Ishikawa (cell line): ENCODE measurements at regions not wholly inside any gene's neighbourhood (a gene's known extent, or its start where the extent isn't known, plus 50 kb on each side); places are given as distances from the start of the nearest gene placed in this dataset.

Source experiments
- CEBPB ChIP-seq: IDR thresholded peaks from 2 replicates; pipeline ENCODE4 v1.6.1; 2012
- CREB1 ChIP-seq: IDR thresholded peaks from 2 replicates; pipeline ENCODE4 v1.6.1; 2012; ENCODE audit warnings: low read depth
- EGR1 ChIP-seq: IDR thresholded peaks from 2 replicates; pipeline ENCODE4 v1.6.1; 2012
- EP300 ChIP-seq: IDR thresholded peaks from 2 replicates; pipeline ENCODE4 v1.6.1; 2012; ENCODE audit warnings: borderline replicate concordance
- FOXM1 ChIP-seq: IDR thresholded peaks from 2 replicates; pipeline ENCODE4 v1.6.1; 2012; ENCODE audit warnings: low read depth, borderline replicate concordance
- MAX ChIP-seq: IDR thresholded peaks from 2 replicates; pipeline ENCODE4 v1.6.1; 2012
- NFIC ChIP-seq: IDR thresholded peaks from 2 replicates; pipeline ENCODE4 v1.6.1; 2012
- RAD21 ChIP-seq: IDR thresholded peaks from 2 replicates; pipeline ENCODE4 v1.6.1; 2012; ENCODE audit warnings: low read depth
- REST ChIP-seq: IDR thresholded peaks from 2 replicates; pipeline ENCODE4 v1.6.1; 2012; ENCODE audit warnings: low read depth, mild to moderate bottlenecking
- TAF1 ChIP-seq: IDR thresholded peaks from 2 replicates; pipeline ENCODE4 v1.6.1; 2012; ENCODE audit warnings: low read depth, mild to moderate bottlenecking
- TCF12 ChIP-seq: IDR thresholded peaks from 2 replicates; pipeline ENCODE4 v1.6.1; 2012; ENCODE audit warnings: low read depth
- TEAD4 ChIP-seq: IDR thresholded peaks from 2 replicates; pipeline ENCODE4 v1.6.1; 2012
- USF1 ChIP-seq: IDR thresholded peaks from 2 replicates; pipeline ENCODE4 v1.6.1; 2012
- YY1 ChIP-seq: IDR thresholded peaks from 2 replicates; pipeline ENCODE4 v1.6.1; 2012; ENCODE audit warnings: low read depth
- ZBTB7A ChIP-seq: IDR thresholded peaks from 2 replicates; pipeline ENCODE4 v1.6.1; 2012; ENCODE audit warnings: low read depth

GRCh38 chr13:58119351-58119750 is 487.8 kb downstream of the PCDH17 start:
- no peak for TF ChIP-seq NFIC
- TF ChIP-seq CREB1, result no peak
- no peak for TF ChIP-seq ZBTB7A
- no peak for TF ChIP-seq YY1
- no peak for TF ChIP-seq REST
- no peak for TF ChIP-seq EP300
- no peak for TF ChIP-seq CEBPB
- no peak for TF ChIP-seq FOXM1
- TF ChIP-seq EGR1, result no peak
- TF ChIP-seq TAF1, result no peak
- TF ChIP-seq TCF12, result no peak
- TF ChIP-seq MAX, result no peak
- TF ChIP-seq USF1, result no peak
- TF ChIP-seq TEAD4, result no peak

GRCh38 chr13:58119804-58120203 is 488.3 kb downstream of the PCDH17 start:
- TF ChIP-seq MAX (no peak), YY1 (no peak), CREB1 (no peak), TCF12 (no peak)

GRCh38 chr13:58126496-58126895 is 495.0 kb downstream of the PCDH17 start:
- TF ChIP-seq YY1, result no peak
- no peak for TF ChIP-seq NFIC
- no peak for TF ChIP-seq CEBPB
- no peak for TF ChIP-seq ZBTB7A
- no peak for TF ChIP-seq USF1
- TF ChIP-seq CREB1, result no peak
- TF ChIP-seq RAD21, result no peak
- no peak for TF ChIP-seq EP300
- no peak for TF ChIP-seq FOXM1
- no peak for TF ChIP-seq TAF1
- no peak for TF ChIP-seq EGR1
- no peak for TF ChIP-seq MAX
- TF ChIP-seq TEAD4, result no peak
- TF ChIP-seq REST, result no peak
- TF ChIP-seq TCF12, result no peak

GRCh38 chr13:58134012-58134411 is 502.5 kb downstream of the PCDH17 start:
- no peak for TF ChIP-seq TCF12
- TF ChIP-seq TEAD4, result no peak

GRCh38 chr13:58134525-58134924 is 503.0 kb downstream of the PCDH17 start:
- TF ChIP-seq CEBPB (no peak), FOXM1 (no peak), RAD21 (no peak), CREB1 (no peak), REST (no peak), NFIC (no peak), USF1 (no peak), TCF12 (no peak), TAF1 (no peak), EP300 (no peak), ZBTB7A (no peak), EGR1 (no peak), YY1 (no peak)
